ENCODE measurements at regions not wholly inside any gene's neighbourhood (a gene's known extent, or its start where the extent isn't known, plus 50 kb on each side); places are given as distances from the start of the nearest gene placed in this dataset.

- no peaks in the 10 kb centered on the region for H3K36me3 ChIP-seq (ENCODE audit: control insufficient read depth, low read length)
- TF ChIP-seq CTCF (IDR thresholded peaks at IDR 0.05; ENCODE audit: low read depth, low read length, poor library complexity, severe bottlenecking) = no peak
- no peak for TF ChIP-seq EZH2phosphoT487 (IDR thresholded peaks at IDR 0.05; ENCODE audit: borderline replicate concordance, low read length)
- no peaks in the 10 kb centered on the region for H3K9me2 ChIP-seq (replicated peaks; ENCODE audit: control insufficient read depth, low read length)
- H3K9me3 ChIP-seq (ENCODE audit: control insufficient read depth, insufficient read depth, low read length) = no peaks in the 10 kb centered on the region
- no peak overlapping the region for H3K4me3 ChIP-seq (ENCODE audit: low read length)
- H3K4me2 ChIP-seq (ENCODE audit: low read length) = no peak overlapping the region
- H3F3A ChIP-seq (ENCODE audit: control insufficient read depth, insufficient read depth) = no peaks in the 10 kb centered on the region
- H3K27me3 ChIP-seq (ENCODE audit: control insufficient read depth, low read length) = no peaks in the 10 kb centered on the region
- H3K79me2 ChIP-seq (ENCODE audit: control insufficient read depth, low read length) = no peaks in the 10 kb centered on the region
- no peaks in the 10 kb centered on the region for H3K4me1 ChIP-seq (ENCODE audit: control insufficient read depth, low read length)
- no peak overlapping the region for H3K27ac ChIP-seq (ENCODE audit: low read depth, low read length)
- H4K20me1 ChIP-seq (ENCODE audit: control insufficient read depth, insufficient read depth, low read depth, low read length) = no peaks in the 10 kb centered on the region
Observed at GRCh38 chr6:54716877-54717276, 129.7 kb upstream of the FAM83B start.

- no peaks in the 10 kb centered on the region for H4K20me1 ChIP-seq (ENCODE audit: control insufficient read depth, insufficient read depth, low read depth, low read length)
- H3K36me3 ChIP-seq (ENCODE audit: control insufficient read depth, low read length) = no peaks in the 10 kb centered on the region
- no peaks in the 10 kb centered on the region for H3K4me1 ChIP-seq (ENCODE audit: control insufficient read depth, low read length)
- H3K27me3 ChIP-seq (ENCODE audit: control insufficient read depth, low read length) = no peaks in the 10 kb centered on the region
- H3K4me3 ChIP-seq (ENCODE audit: low read length) = no peak overlapping the region
- H3K27ac ChIP-seq (ENCODE audit: low read depth, low read length) = no peak overlapping the region
- no peaks in the 10 kb centered on the region for H3K79me2 ChIP-seq (ENCODE audit: control insufficient read depth, low read length)
- H3K9me3 ChIP-seq (ENCODE audit: control insufficient read depth, insufficient read depth, low read length) = no peaks in the 10 kb centered on the region
- TF ChIP-seq CTCF (IDR thresholded peaks at IDR 0.05; ENCODE audit: low read depth, low read length, poor library complexity, severe bottlenecking) = peak; percentile 79
- no peak for TF ChIP-seq EZH2phosphoT487 (IDR thresholded peaks at IDR 0.05; ENCODE audit: borderline replicate concordance, low read length)
- no peaks in the 10 kb centered on the region for H3F3A ChIP-seq (ENCODE audit: control insufficient read depth, insufficient read depth)
- no peaks in the 10 kb centered on the region for H3K9me2 ChIP-seq (replicated peaks; ENCODE audit: control insufficient read depth, low read length)
- H3K4me2 ChIP-seq (ENCODE audit: low read length) = no peak overlapping the region
Observed at GRCh38 chr6:54717849-54718455, 128.6 kb upstream of the FAM83B start.

- Histone ChIP-seq H3K27ac (ENCODE audit: low read depth, low read length) (no peak overlapping the region), H4K20me1 (ENCODE audit: control insufficient read depth, insufficient read depth, low read depth, low read length) (no peaks in the 10 kb centered on the region), H3K36me3 (ENCODE audit: control insufficient read depth, low read length) (no peaks in the 10 kb centered on the region), H3F3A (ENCODE audit: control insufficient read depth, insufficient read depth) (no peaks in the 10 kb centered on the region), H3K4me3 (ENCODE audit: low read length) (no peak overlapping the region), H3K9me3 (ENCODE audit: control insufficient read depth, insufficient read depth, low read length) (no peaks in the 10 kb centered on the region), H3K79me2 (ENCODE audit: control insufficient read depth, low read length) (no peaks in the 10 kb centered on the region), H3K9me2 (replicated peaks; ENCODE audit: control insufficient read depth, low read length) (no peaks in the 10 kb centered on the region), H3K4me1 (ENCODE audit: control insufficient read depth, low read length) (no peaks in the 10 kb centered on the region), H3K27me3 (ENCODE audit: control insufficient read depth, low read length) (no peaks in the 10 kb centered on the region), H3K4me2 (ENCODE audit: low read length) (no peak overlapping the region)
- TF ChIP-seq CTCF (IDR thresholded peaks at IDR 0.05; ENCODE audit: low read depth, low read length, poor library complexity, severe bottlenecking) (no peak), EZH2phosphoT487 (IDR thresholded peaks at IDR 0.05; ENCODE audit: borderline replicate concordance, low read length) (no peak)
Observed at GRCh38 chr6:54718541-54719023, 128.0 kb upstream of the FAM83B start.

Measured in DOHH2 (cell line).